Upper lobe of left lung (tissue), 4 donors: ENCODE measurements at regions not wholly inside any gene's neighbourhood (a gene's known extent, or its start where the extent isn't known, plus 50 kb on each side); places are given as distances from the start of the nearest gene placed in this dataset.

Experiments
- EP300 ChIP-seq, 4 donors: sonication (generic); formaldehyde crosslinking; IDR thresholded peaks; one replicate each; pipeline ENCODE4 v1.5.1; 2017; ENCODE audit warnings: antibody characterized with exemption in 4 of 4, control low read depth in 2 of 4
- POLR2AphosphoS5 ChIP-seq, 2 donors: sonication (generic); formaldehyde crosslinking; IDR thresholded peaks; one replicate each; pipeline ENCODE4 v1.5.1; 2017; ENCODE audit warnings: antibody characterized with exemption in 2 of 2
- TF ChIP-seq, protein P1 (sequence below), 6 experiments: fragments of 450-650 bp in 4 of 6; fragments of 200-600 bp in 2 of 6; sonication (generic) in 2 of 6; IDR thresholded peaks; one replicate each; pipeline ENCODE4 v1.5.1; 2016 to 2019; ENCODE audit warnings: antibody characterized with exemption in 6 of 6

DNA sequence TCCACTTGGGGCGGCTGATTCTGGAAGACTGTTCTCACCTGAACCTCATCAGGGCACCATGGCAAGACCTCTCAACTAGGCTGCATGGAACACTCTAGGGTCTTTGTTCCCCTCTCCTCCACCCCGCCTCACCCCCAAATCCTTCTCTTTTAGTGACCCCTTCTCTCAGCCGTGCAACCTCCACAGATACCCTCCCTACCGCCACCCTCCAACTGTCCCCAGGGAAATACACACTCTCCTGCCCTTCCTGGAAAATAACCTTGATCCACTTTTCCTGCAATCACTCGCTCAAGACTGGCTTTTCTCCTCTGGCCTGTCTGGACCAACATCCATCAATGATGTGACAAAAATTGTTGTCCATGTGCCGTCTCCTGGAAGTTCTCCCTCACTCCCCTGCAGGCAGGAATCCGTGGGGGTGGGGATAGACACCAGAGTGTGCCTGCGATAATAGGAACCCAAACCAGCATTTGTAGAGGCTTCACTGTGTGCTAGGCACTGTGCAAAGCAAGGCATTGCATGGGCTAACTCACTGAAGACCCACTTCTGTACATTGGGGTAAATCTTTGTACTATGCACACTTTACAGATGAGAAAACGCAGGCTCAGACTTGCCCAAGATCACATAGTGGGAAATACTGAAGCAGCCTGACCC, 160.1 kb upstream of the UBE2E1 start:
- TF ChIP-seq, protein P1, sequence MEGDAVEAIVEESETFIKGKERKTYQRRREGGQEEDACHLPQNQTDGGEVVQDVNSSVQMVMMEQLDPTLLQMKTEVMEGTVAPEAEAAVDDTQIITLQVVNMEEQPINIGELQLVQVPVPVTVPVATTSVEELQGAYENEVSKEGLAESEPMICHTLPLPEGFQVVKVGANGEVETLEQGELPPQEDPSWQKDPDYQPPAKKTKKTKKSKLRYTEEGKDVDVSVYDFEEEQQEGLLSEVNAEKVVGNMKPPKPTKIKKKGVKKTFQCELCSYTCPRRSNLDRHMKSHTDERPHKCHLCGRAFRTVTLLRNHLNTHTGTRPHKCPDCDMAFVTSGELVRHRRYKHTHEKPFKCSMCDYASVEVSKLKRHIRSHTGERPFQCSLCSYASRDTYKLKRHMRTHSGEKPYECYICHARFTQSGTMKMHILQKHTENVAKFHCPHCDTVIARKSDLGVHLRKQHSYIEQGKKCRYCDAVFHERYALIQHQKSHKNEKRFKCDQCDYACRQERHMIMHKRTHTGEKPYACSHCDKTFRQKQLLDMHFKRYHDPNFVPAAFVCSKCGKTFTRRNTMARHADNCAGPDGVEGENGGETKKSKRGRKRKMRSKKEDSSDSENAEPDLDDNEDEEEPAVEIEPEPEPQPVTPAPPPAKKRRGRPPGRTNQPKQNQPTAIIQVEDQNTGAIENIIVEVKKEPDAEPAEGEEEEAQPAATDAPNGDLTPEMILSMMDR (IDR thresholded peaks at IDR 0.05) = no peak
- TF ChIP-seq POLR2AphosphoS5 (IDR thresholded peaks at IDR 0.05) = no peak
- TF ChIP-seq EP300 (IDR thresholded peaks at IDR 0.05) = no peak
